ENCODE measurements at regions not wholly inside any gene's neighbourhood (a gene's known extent, or its start where the extent isn't known, plus 50 kb on each side); places are given as distances from the start of the nearest gene placed in this dataset.

DNA sequence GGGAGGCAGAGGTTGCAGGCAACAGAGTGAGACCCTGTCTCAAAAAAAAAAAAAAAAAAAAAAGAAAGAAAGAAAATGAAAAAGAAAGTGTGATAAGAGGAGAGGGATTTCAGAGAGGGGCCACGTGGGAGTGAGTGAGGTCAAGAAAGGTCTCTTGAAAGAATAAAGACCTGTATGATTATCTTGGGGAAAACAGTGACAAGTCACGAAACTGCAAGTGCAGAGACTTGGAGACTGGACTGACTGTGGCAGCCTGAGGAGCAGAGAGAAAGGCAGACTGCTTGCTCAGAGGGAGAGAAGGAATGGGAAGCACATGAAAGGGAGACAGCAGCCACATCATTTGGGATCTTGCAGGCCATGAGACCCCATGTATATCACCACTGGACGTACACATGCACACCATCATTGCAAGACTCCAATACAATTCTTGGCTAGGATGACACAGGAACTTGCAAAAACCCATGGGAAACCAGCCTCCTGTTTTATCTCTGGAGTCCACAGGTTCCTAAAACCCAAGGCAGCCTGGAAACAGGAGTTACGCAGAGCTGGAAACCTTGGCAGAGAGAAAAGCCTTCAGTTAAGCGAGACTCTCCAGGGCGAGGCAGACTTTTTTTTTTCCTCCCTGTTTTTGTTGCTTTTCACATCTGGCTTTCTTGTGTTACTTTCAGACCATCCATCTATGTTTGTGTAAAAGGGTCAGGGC, 207.0 kb upstream of the TBL1X start:
- TF ChIP-seq POLR2A (IDR thresholded peaks at IDR 0.05) (no peak), POLR2AphosphoS5 (IDR thresholded peaks at IDR 0.05) (no peak), EP300 (IDR thresholded peaks at IDR 0.05; ENCODE audit: low read depth) (no peak)
- TF ChIP-seq, protein P1, sequence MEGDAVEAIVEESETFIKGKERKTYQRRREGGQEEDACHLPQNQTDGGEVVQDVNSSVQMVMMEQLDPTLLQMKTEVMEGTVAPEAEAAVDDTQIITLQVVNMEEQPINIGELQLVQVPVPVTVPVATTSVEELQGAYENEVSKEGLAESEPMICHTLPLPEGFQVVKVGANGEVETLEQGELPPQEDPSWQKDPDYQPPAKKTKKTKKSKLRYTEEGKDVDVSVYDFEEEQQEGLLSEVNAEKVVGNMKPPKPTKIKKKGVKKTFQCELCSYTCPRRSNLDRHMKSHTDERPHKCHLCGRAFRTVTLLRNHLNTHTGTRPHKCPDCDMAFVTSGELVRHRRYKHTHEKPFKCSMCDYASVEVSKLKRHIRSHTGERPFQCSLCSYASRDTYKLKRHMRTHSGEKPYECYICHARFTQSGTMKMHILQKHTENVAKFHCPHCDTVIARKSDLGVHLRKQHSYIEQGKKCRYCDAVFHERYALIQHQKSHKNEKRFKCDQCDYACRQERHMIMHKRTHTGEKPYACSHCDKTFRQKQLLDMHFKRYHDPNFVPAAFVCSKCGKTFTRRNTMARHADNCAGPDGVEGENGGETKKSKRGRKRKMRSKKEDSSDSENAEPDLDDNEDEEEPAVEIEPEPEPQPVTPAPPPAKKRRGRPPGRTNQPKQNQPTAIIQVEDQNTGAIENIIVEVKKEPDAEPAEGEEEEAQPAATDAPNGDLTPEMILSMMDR (IDR thresholded peaks at IDR 0.05), result no peak
